Mesendoderm (in vitro differentiated cells): ENCODE measurements at regions not wholly inside any gene's neighbourhood (a gene's known extent, or its start where the extent isn't known, plus 50 kb on each side); places are given as distances from the start of the nearest gene placed in this dataset.

Experiments
- DNase-seq: peaks from one replicate; pipeline ENCODE4 v3.0.0; 2013
- H2AK5ac ChIP-seq: 2 replicates; pipeline ENCODE4 v1.6.1; 2013; ENCODE audit warnings: low read length, inconsistent platforms
- H2BK120ac ChIP-seq: 2 replicates; pipeline ENCODE4 v1.6.1; 2013; ENCODE audit warnings: low read depth, mild to moderate bottlenecking, low read length, moderate library complexity, mixed read lengths
- H2BK15ac ChIP-seq: replicated peaks from 2 replicates; pipeline ENCODE4 v1.6.1; 2013; ENCODE audit warnings: low read depth, mild to moderate bottlenecking, moderate library complexity
- H2BK5ac ChIP-seq: 2 replicates; pipeline ENCODE4 v1.6.1; 2013; ENCODE audit warnings: low read length, inconsistent platforms
- H3K18ac ChIP-seq: 2 replicates; pipeline ENCODE4 v1.6.1; 2013; ENCODE audit warnings: mild to moderate bottlenecking, low read length, mixed read lengths
- H3K23ac ChIP-seq: one replicate; pipeline ENCODE4 v1.6.1; 2013; ENCODE audit warnings: low read length
- H3K27ac ChIP-seq: 2 replicates; pipeline ENCODE4 v1.5.1; 2013; ENCODE audit warnings: low read depth, mild to moderate bottlenecking, inconsistent platforms, low read length, moderate library complexity
- H3K27me3 ChIP-seq: 2 replicates; pipeline ENCODE4 v1.6.1; 2013; ENCODE audit warnings: low read length, control low read depth, mild to moderate bottlenecking, inconsistent platforms; ENCODE audit not compliant: insufficient read depth, poor library complexity
- H3K36me3 ChIP-seq: 2 replicates; pipeline ENCODE4 v1.6.1; 2013; ENCODE audit warnings: low read length, inconsistent platforms; ENCODE audit not compliant: control insufficient read depth, insufficient read depth
- H3K4ac ChIP-seq: one replicate; pipeline ENCODE4 v1.6.1; 2013; ENCODE audit warnings: low read depth, mild to moderate bottlenecking, low read length, moderate library complexity
- H3K4me1 ChIP-seq: 2 replicates; pipeline ENCODE4 v1.6.1; 2013; ENCODE audit warnings: low read depth, low read length, inconsistent platforms; ENCODE audit not compliant: control insufficient read depth
- H3K4me2 ChIP-seq: 2 replicates; pipeline ENCODE4 v1.6.1; 2013; ENCODE audit warnings: low read length
- H3K4me3 ChIP-seq: 2 replicates; pipeline ENCODE4 v1.5.1; 2013; ENCODE audit warnings: mild to moderate bottlenecking, low read length
- H3K56ac ChIP-seq: one replicate; pipeline ENCODE4 v1.6.1; 2013; ENCODE audit warnings: low read length
- H3K79me1 ChIP-seq: 2 replicates; pipeline ENCODE4 v1.6.1; 2013; ENCODE audit warnings: low read length, inconsistent platforms
- H3K79me2 ChIP-seq: 2 replicates; pipeline ENCODE4 v1.6.1; 2013; ENCODE audit warnings: mild to moderate bottlenecking, low read length; ENCODE audit not compliant: control insufficient read depth, insufficient read depth
- H3K9ac ChIP-seq: 2 replicates; pipeline ENCODE4 v1.6.1; 2013; ENCODE audit warnings: low read length, inconsistent platforms
- H4K5ac ChIP-seq: one replicate; pipeline ENCODE4 v1.6.1; 2013; ENCODE audit warnings: low read length
- H4K8ac ChIP-seq: one replicate; pipeline ENCODE4 v1.6.1; 2013; ENCODE audit warnings: low read depth, mild to moderate bottlenecking, control low read depth, low read length, moderate library complexity
- WGBS: extraction: QIAGEN DNeasy Blood & Tissue Kit; methylation state at CpG from one replicate; pipeline ENCODE4 v1.1.7; 2013; ENCODE audit warnings: low lambda C conversion rate, missing lambda C conversion rate; ENCODE audit not compliant: insufficient coverage; ENCODE audit errors: extremely low coverage; 5-methylcytosine and 5-hydroxymethylcytosine counted together

DNA sequence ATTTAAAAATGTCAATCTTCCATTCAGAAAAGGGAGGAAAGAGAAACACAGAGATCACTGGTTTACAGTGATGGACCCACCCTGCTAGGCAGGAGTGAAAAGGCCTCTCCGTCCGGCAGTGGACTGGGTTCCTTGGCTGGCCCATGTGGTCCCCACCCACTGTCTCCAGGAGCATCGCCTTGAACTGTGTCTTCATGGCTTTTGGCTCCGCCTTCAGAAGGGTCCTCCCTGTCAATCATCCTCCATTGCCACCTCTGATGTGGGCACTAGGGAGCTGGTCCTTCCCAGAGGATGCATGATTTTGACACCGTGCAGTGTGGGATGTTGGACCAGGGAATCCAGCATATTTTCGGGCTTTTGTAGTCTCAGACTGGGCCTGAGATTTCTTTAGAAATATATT is 58.2 kb upstream of the B3GAT1 start:
- no peak overlapping the region for H2BK5ac ChIP-seq
- no peaks in the 10 kb centered on the region for H3K4me1 ChIP-seq
- H3K36me3 ChIP-seq, result no peaks in the 10 kb centered on the region
- no peak overlapping the region for H3K9ac ChIP-seq
- H3K4me2 ChIP-seq, result no peak overlapping the region
- no peak overlapping the region for H3K23ac ChIP-seq
- no peak overlapping the region for H3K18ac ChIP-seq
- no peak for DNase-seq
- H4K8ac ChIP-seq, result no peak overlapping the region
- H3K79me2 ChIP-seq, result no peaks in the 10 kb centered on the region
- H3K56ac ChIP-seq, result no peak overlapping the region
- no peaks in the 10 kb centered on the region for H3K27me3 ChIP-seq
- H2AK5ac ChIP-seq, result no peak overlapping the region
- H3K4me3 ChIP-seq, result no peak overlapping the region
- no peak overlapping the region for H3K4ac ChIP-seq
- H2BK120ac ChIP-seq, result no peak overlapping the region
- no peak overlapping the region for H2BK15ac ChIP-seq
- no CpG with 5 or more reads among the region's 6 CpGs for WGBS
- no peaks in the 10 kb centered on the region for H3K79me1 ChIP-seq
- H3K27ac ChIP-seq, result no peak overlapping the region
- H4K5ac ChIP-seq, result no peak overlapping the region

DNA sequence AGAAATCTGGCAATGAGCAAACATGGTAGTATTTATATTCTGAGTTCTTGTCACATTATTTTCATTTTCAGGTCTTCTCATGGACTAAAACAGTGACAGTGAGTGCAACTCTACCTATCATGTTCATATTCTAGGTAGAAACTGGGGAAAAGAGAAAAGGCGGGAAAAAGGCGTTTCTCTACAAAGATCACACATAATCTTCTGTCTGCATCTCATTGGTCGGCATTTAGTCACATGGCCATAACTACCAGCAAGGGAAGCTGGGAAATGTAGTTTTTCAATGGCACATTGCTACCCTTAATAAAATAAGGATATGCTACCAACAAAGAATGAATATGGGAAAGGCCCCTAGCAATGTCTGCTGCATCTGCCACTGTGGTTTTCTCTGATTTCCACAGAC is 57.6 kb upstream of the B3GAT1 start:
- peak; percentile 49 for DNase-seq
- H3K56ac ChIP-seq, result no peak overlapping the region
- H2BK5ac ChIP-seq, result no peak overlapping the region
- H3K79me1 ChIP-seq, result no peaks in the 10 kb centered on the region
- no peak overlapping the region for H2BK120ac ChIP-seq
- no CpG with 5 or more reads among the region's 3 CpGs for whole genome bisulfite sequencing
- no peaks in the 10 kb centered on the region for H3K79me2 ChIP-seq
- no peak overlapping the region for H4K8ac ChIP-seq
- no peak overlapping the region for H3K4me3 ChIP-seq
- H3K36me3 ChIP-seq, result no peaks in the 10 kb centered on the region
- H3K4me2 ChIP-seq, result no peak overlapping the region
- no peaks in the 10 kb centered on the region for H3K27me3 ChIP-seq
- H2BK15ac ChIP-seq, result no peak overlapping the region
- no peak overlapping the region for H3K9ac ChIP-seq
- H3K27ac ChIP-seq, result no peak overlapping the region
- no peak overlapping the region for H3K23ac ChIP-seq
- no peak overlapping the region for H2AK5ac ChIP-seq
- H4K5ac ChIP-seq, result no peak overlapping the region
- no peaks in the 10 kb centered on the region for H3K4me1 ChIP-seq
- no peak overlapping the region for H3K4ac ChIP-seq
- H3K18ac ChIP-seq, result no peak overlapping the region

DNA sequence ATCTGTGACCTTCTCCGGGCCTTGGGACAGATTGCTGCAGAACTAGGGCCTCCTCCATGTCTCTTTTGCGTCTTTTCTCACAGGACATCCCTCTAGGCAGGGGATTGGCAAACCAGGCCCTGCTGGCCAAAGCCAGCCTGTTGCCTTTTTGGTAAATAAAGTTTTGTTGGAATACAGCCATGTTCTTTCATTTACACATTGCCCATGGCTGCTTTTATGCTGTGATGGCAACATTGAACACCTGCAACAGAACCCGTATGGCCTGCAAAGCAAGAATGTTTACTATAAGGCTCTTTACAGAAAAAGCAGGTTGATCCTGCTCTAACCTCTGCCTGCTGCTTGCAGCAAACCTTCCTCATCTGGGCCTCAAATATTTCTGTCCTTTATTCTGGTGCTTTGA is 56.8 kb upstream of the B3GAT1 start:
- Histone ChIP-seq H3K79me2 (no peaks in the 10 kb centered on the region), H2BK120ac (no peak overlapping the region), H3K27ac (no peak overlapping the region), H2BK5ac (no peak overlapping the region), H3K23ac (no peak overlapping the region), H3K36me3 (no peaks in the 10 kb centered on the region), H3K9ac (no peak overlapping the region), H3K79me1 (no peaks in the 10 kb centered on the region), H4K8ac (no peak overlapping the region), H4K5ac (no peak overlapping the region), H3K4me2 (no peak overlapping the region), H3K56ac (no peak overlapping the region), H3K18ac (no peak overlapping the region), H3K4ac (no peak overlapping the region), H3K4me3 (no peak overlapping the region), H2BK15ac (no peak overlapping the region), H2AK5ac (no peak overlapping the region), H3K4me1 (no peaks in the 10 kb centered on the region), H3K27me3 (no peaks in the 10 kb centered on the region)
- WGBS, result no CpG with 5 or more reads among the region's 3 CpGs
- DNase-seq, result no peak

DNA sequence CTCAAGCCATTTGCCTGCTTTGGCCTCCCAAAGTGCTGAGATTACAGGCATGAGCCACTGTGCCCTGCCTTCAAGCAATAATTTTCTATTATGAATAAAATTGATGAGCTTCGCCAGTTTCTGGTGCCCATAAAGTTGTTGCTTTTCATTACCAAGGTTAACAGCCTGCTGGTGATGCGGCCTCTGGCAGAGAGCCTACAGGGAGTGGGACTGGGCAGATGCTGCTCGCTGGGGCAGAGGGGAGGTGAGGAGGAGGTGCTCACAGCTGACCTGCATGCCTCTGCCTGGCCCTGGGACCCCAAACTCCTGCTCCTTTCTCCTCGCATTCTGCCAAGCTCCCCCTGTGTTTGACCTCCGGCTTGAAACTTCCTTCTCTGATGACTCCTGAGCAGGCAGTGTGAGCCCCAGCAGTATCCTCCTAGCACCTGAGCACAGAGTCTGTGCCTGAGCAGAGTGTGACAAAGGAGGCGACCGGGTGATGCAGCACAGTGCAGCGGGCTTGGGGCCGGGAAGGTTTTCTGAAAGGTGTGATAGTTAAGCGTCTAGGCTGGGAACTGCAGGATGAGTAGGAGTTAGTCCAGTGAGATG is 56.1 kb upstream of the B3GAT1 start:
- H2BK120ac ChIP-seq, result no peak overlapping the region
- H3K79me2 ChIP-seq, result no peaks in the 10 kb centered on the region
- no peaks in the 10 kb centered on the region for H3K36me3 ChIP-seq
- H3K27me3 ChIP-seq, result no peaks in the 10 kb centered on the region
- DNase-seq, result no peak
- no peak overlapping the region for H3K4me2 ChIP-seq
- H3K56ac ChIP-seq, result no peak overlapping the region
- no peak overlapping the region for H3K9ac ChIP-seq
- no peak overlapping the region for H3K27ac ChIP-seq
- no peak overlapping the region for H3K18ac ChIP-seq
- no peak overlapping the region for H3K4me3 ChIP-seq
- H3K79me1 ChIP-seq, result no peaks in the 10 kb centered on the region
- no peak overlapping the region for H4K8ac ChIP-seq
- H2BK15ac ChIP-seq, result no peak overlapping the region
- no peaks in the 10 kb centered on the region for H3K4me1 ChIP-seq
- H4K5ac ChIP-seq, result no peak overlapping the region
- H2BK5ac ChIP-seq, result no peak overlapping the region
- no peak overlapping the region for H3K23ac ChIP-seq
- H2AK5ac ChIP-seq, result no peak overlapping the region
- WGBS, result no CpG with 5 or more reads among the region's 10 CpGs
- H3K4ac ChIP-seq, result no peak overlapping the region

DNA sequence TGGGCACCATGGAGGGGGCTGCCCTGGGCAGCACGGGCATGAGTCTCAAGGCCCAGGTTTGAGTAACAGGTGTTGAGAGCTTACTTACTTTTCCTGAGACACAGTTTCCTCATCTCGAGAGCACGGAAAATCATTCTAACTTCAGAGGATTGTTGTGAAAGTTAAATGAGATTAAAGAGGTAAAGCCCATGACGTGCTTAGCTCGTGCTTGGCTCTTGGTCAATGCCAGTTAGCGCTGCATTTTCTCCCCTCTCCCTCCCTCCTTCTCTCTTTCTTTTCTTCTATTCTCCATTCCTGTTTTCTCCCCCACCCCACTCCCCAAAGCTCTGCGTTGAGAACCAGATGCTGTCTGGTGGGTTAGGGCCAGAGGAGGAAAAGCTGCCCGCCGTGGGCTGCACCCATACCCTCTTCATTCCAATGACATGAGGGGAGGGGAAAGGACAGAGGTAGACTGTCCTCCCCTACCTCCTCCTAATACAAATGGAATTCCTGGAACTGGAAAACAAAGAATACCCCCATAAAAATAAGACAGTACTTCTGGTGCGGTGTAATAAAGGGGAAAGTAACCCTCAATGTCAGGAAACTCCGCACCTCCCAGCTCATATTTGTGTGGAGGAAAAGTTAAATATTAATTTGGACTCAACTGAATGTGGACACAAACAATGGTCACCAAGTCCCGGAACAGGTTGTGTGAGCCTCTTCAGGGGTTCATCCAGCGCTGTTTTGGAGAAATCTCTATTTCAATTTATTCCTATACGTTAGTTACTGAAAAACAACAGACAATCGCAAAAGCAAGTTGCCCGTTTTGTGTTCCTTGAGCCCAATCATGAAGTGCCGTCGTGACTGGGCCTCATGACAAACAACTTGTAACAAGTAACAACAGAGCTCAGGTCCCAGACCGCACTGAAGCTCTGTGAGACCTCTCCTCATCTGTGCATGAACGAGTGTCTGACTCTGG is 54.8 kb upstream of the B3GAT1 start:
- Histone ChIP-seq H3K79me1 (no peaks in the 10 kb centered on the region), H2BK15ac (no peak overlapping the region), H4K5ac (no peak overlapping the region), H3K4ac (no peak overlapping the region), H2BK120ac (no peak overlapping the region), H3K23ac (no peak overlapping the region), H4K8ac (no peak overlapping the region), H3K9ac (no peak overlapping the region), H3K4me2 (no peak overlapping the region), H3K27ac (no peak overlapping the region), H2AK5ac (no peak overlapping the region), H3K27me3 (no peaks in the 10 kb centered on the region), H3K18ac (no peak overlapping the region), H3K56ac (no peak overlapping the region), H3K4me1 (no peaks in the 10 kb centered on the region), H3K4me3 (no peak overlapping the region), H3K79me2 (no peaks in the 10 kb centered on the region), H2BK5ac (no peak overlapping the region), H3K36me3 (no peaks in the 10 kb centered on the region)
- DNase-seq, result no peak
- whole genome bisulfite sequencing, result no CpG with 5 or more reads among the region's 20 CpGs
